Stimulated activated naive B cell treated with anti-CD40 and anti-IgM and Interleukin-4, amounts not matched to agents 10 μg/mL and 1 μg/mL and 100 μg/mL, for 72 hours (primary cell): ENCODE measurements at regions not wholly inside any gene's neighbourhood (a gene's known extent, or its start where the extent isn't known, plus 50 kb on each side); places are given as distances from the start of the nearest gene placed in this dataset.
A peak's percentile ranks its signal among the peaks of the same experiment; 100 is the strongest.
"Not testable (repeated sequence)": the region's sequence is repeated elsewhere in the genome, so short reads cannot be mapped to it uniquely, and the experiment has no call there.

Experiments used
- ATAC-seq, 2 donors: fragments of 150-1000 bp; cut with Tn5 transposase; replicated peaks; 2 replicates each; pipeline ENCODE4 v1.10.0; 2021; ENCODE audit warnings: moderate library complexity in 1 of 2
- DNase-seq: peaks from one replicate; pipeline ENCODE4 v3.0.0; 2021
- H3K27ac Mint-ChIP-seq: one replicate; pipeline ENCODE4 v1.8.0; 2022; ENCODE audit warnings: mild to moderate bottlenecking, mixed read lengths
- H3K27me3 Mint-ChIP-seq, 2 donors: one replicate each; pipeline ENCODE4 v1.8.0; 2022; ENCODE audit warnings: mixed read lengths in 2 of 2
- H3K36me3 Mint-ChIP-seq, 2 donors: one replicate each; pipeline ENCODE4 v1.8.0; 2022; ENCODE audit warnings: mixed read lengths in 2 of 2, mild to moderate bottlenecking in 1 of 2
- H3K4me1 Mint-ChIP-seq, 2 donors: one replicate each; pipeline ENCODE4 v1.8.0; 2022; ENCODE audit warnings: mixed read lengths in 2 of 2, mild to moderate bottlenecking in 1 of 2
- H3K4me3 Mint-ChIP-seq, 2 donors: one replicate each; pipeline ENCODE4 v1.8.0; 2022; ENCODE audit warnings: mild to moderate bottlenecking in 2 of 2, mixed read lengths in 2 of 2, moderate library complexity in 1 of 2
- H3K9me3 Mint-ChIP-seq, 2 donors: one replicate each; pipeline ENCODE4 v1.8.0; 2022; ENCODE audit warnings: mixed read lengths in 2 of 2, mild to moderate bottlenecking in 1 of 2

- H3K27ac Mint-ChIP-seq, H3K36me3 Mint-ChIP-seq, H3K4me1 Mint-ChIP-seq, H3K9me3 Mint-ChIP-seq, ATAC-seq, H3K27me3 Mint-ChIP-seq, H3K4me3 Mint-ChIP-seq, DNase-seq: not testable (repeated sequence)
Observed at GRCh38 chr7:143704813-143705212, 52.7 kb downstream of the CTAGE6 start.

- peak; percentile 99 for ATAC-seq
- not testable (repeated sequence) for H3K9me3 Mint-ChIP-seq, H3K27ac Mint-ChIP-seq
Observed at GRCh38 chr7:143700759-143701699, 56.5 kb downstream of the CTAGE6 start.

More at GRCh38 chr7:143700759-143701699, 56.5 kb downstream of the CTAGE6 start:
- H3K27me3 Mint-ChIP-seq, DNase-seq, H3K4me3 Mint-ChIP-seq, H3K4me1 Mint-ChIP-seq, H3K36me3 Mint-ChIP-seq: not testable (repeated sequence)
